ENCODE measurements at regions not wholly inside any gene's neighbourhood (a gene's known extent, or its start where the extent isn't known, plus 50 kb on each side); places are given as distances from the start of the nearest gene placed in this dataset.

GRCh38 chr7:106466867-106467266 is 182.1 kb upstream of the NAMPT start:
- Mint-ChIP-seq H3K27me3 (peaks cover 16% of the 10 kb centered on the region), H3K9me3 (ENCODE audit: low read depth) (no peaks in the 10 kb centered on the region), H3K27ac (no peak overlapping the region), H3K4me3 (no peak overlapping the region), H3K4me1 (peaks cover 11% of the 10 kb centered on the region), H3K36me3 (no peaks in the 10 kb centered on the region)
- DNase-seq (no peak), ATAC-seq (no peak)
- CTCF ChIA-PET: interaction anchor here (0.6 to 1.2 kb wide), 2 partner anchors 299 to 1203 kb away, joined by 3 read pairs; no protein-coding TSS in a partner anchor

- H3K36me3 Mint-ChIP-seq: no peaks in the 10 kb centered on the region
- H3K27me3 Mint-ChIP-seq: peaks cover 9% of the 10 kb centered on the region
- H3K9me3 Mint-ChIP-seq (ENCODE audit: low read depth): no peaks in the 10 kb centered on the region
Measured at GRCh38 chr7:106465704-106466468, 181.1 kb upstream of the NAMPT start.

DNA sequence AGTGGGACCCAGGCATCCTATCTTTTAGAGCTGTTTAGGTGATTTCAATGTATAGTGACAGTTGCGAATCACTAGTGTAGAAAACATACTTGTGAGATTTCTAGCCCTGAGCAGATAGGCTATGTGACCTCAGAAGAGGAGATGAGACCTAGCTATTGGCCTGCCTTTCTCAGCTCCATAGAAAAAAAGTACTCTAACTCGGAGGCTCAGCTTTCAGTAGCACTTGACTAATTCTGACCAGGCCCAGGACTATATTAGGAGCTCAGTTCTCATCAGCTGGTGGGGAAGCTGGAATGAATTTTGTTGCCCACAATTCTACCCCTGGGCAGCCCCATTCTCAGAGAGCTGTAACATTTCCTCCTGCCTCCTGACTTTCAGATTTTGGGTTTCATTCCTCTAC is 179.9 kb upstream of the NAMPT start:
- no peak for ATAC-seq
- CTCF ChIA-PET: interaction anchor here (0.9 to 5.9 kb wide), 4 partner anchors 99 to 299 kb away, joined by 3 to 151 read pairs (median 4); no protein-coding TSS in a partner anchor

More at GRCh38 chr7:106465704-106466468, 181.1 kb upstream of the NAMPT start:
- no peak for DNase-seq
- H3K27ac Mint-ChIP-seq: no peak overlapping the region
- CTCF ChIA-PET: interaction anchor here (0.6 to 5.9 kb wide), 3 partner anchors 291 to 1204 kb away, joined by 3 to 151 read pairs (median 3); no protein-coding TSS in a partner anchor
- peaks cover 15% of the 10 kb centered on the region for H3K4me1 Mint-ChIP-seq
- H3K4me3 Mint-ChIP-seq: no peak overlapping the region
- ATAC-seq: no peak

DNA sequence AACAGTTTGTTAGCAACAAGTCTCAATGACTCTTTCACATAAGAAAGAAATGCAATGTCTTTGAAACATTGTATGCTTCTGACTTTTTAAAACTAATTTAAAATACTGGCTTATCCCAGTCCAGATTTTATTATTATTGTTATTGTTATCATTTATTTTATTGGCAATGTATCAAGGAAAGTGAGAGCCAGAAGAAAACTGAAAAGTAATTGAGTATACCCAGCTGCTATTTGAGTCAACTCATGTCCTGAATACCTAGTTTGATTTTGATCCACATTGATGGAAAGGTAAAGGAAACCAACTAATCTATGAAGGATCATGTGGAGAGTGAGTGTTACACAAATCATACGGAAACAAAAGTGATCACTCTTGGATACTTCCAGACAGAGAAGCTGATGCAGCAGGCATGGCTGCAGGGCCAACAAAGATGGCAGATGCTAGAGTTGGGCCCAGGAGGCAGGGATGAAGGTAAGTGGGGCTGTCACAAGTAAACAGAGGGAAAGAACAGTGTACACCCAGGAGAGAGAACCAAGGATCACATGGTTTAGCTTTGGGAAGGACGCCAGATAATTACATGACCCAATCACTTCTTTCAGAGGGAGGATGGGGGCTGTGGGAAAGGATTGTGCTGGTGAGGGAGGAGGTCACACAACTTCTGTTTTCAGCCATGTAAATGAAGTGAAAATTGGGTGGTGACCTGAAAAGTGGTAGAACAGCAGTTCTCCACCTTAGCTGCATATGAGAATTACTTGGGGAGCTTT is 179.2 kb upstream of the NAMPT start:
- H3K4me1 Mint-ChIP-seq: peaks cover 15% of the 10 kb centered on the region
- no peaks in the 10 kb centered on the region for H3K36me3 Mint-ChIP-seq
- DNase-seq (no peak), ATAC-seq (no peak)
- H3K9me3 Mint-ChIP-seq (ENCODE audit: low read depth): peaks cover 2% of the 10 kb centered on the region
- peaks cover 4% of the 10 kb centered on the region for H3K27me3 Mint-ChIP-seq
- no peak overlapping the region for H3K4me3 Mint-ChIP-seq
- CTCF ChIA-PET: interaction anchor here (1.0 to 5.9 kb wide), 4 partner anchors 98 to 299 kb away, joined by 3 to 151 read pairs (median 4); no protein-coding TSS in a partner anchor
- H3K27ac Mint-ChIP-seq: no peak overlapping the region

More for the DNA sequence above, 179.9 kb upstream of the NAMPT start:
- peaks cover 4% of the 10 kb centered on the region for H3K27me3 Mint-ChIP-seq
- no peak overlapping the region for H3K27ac Mint-ChIP-seq
- no peaks in the 10 kb centered on the region for H3K9me3 Mint-ChIP-seq (ENCODE audit: low read depth)
- no peak overlapping the region for H3K4me3 Mint-ChIP-seq
- no peak for DNase-seq
- H3K36me3 Mint-ChIP-seq: no peaks in the 10 kb centered on the region
- peaks cover 15% of the 10 kb centered on the region for H3K4me1 Mint-ChIP-seq

GRCh38 chr7:106462914-106463482 is 178.2 kb upstream of the NAMPT start:
- Mint-ChIP-seq H3K4me1 (peaks cover 15% of the 10 kb centered on the region), H3K27me3 (no peaks in the 10 kb centered on the region), H3K27ac (no peak overlapping the region), H3K36me3 (peaks cover 8% of the 10 kb centered on the region), H3K9me3 (ENCODE audit: low read depth) (peaks cover 8% of the 10 kb centered on the region), H3K4me3 (no peak overlapping the region)
- CTCF ChIA-PET: interaction anchor here (0.9 to 5.9 kb wide), 18 partner anchors 13 to 309 kb away, joined by 3 to 151 read pairs (median 4); no protein-coding TSS in a partner anchor
- ATAC-seq: no peak
- no peak for DNase-seq

GRCh38 chr7:106462365-106462859 is 177.6 kb upstream of the NAMPT start:
- no peak overlapping the region for H3K27ac Mint-ChIP-seq
- no peak for ATAC-seq

GRCh38 chr7:106460792-106461254 is 176.0 kb upstream of the NAMPT start:
- no peak for ATAC-seq
- peaks cover 15% of the 10 kb centered on the region for H3K4me1 Mint-ChIP-seq
- peaks cover 10% of the 10 kb centered on the region for H3K36me3 Mint-ChIP-seq
- H3K27ac Mint-ChIP-seq: no peak overlapping the region
- no peak overlapping the region for H3K4me3 Mint-ChIP-seq
- CTCF ChIA-PET: interaction anchor here (0.6 to 5.9 kb wide), 3 partner anchors 14 to 286 kb away, joined by 3 to 151 read pairs (median 3); no protein-coding TSS in a partner anchor
- no peaks in the 10 kb centered on the region for H3K27me3 Mint-ChIP-seq
- H3K9me3 Mint-ChIP-seq (ENCODE audit: low read depth): peaks cover 12% of the 10 kb centered on the region
- no peak for DNase-seq

More at GRCh38 chr7:106462365-106462859, 177.6 kb upstream of the NAMPT start:
- no peak for DNase-seq
- Mint-ChIP-seq H3K27me3 (no peaks in the 10 kb centered on the region), H3K4me3 (no peak overlapping the region), H3K4me1 (peaks cover 15% of the 10 kb centered on the region), H3K9me3 (ENCODE audit: low read depth) (peaks cover 9% of the 10 kb centered on the region), H3K36me3 (peaks cover 9% of the 10 kb centered on the region)
- CTCF ChIA-PET: interaction anchor here (0.9 to 5.9 kb wide), 21 partner anchors 13 to 308 kb away, joined by 3 to 151 read pairs (median 3); partner anchors contain the start of gene CCDC71L

GRCh38 chr7:106459397-106460072 is 174.8 kb upstream of the NAMPT start:
- Mint-ChIP-seq H3K27me3 (no peaks in the 10 kb centered on the region), H3K4me3 (no peak overlapping the region), H3K27ac (no peak overlapping the region), H3K9me3 (ENCODE audit: low read depth) (peaks cover 13% of the 10 kb centered on the region), H3K4me1 (peaks cover 13% of the 10 kb centered on the region), H3K36me3 (peaks cover 10% of the 10 kb centered on the region)
- ATAC-seq: no peak
- CTCF ChIA-PET: interaction anchor here (1.8 to 5.9 kb wide), 2 partner anchors 283 to 285 kb away, joined by 13 to 151 read pairs; no protein-coding TSS in a partner anchor
- DNase-seq: no peak

- no peak overlapping the region for H3K4me3 Mint-ChIP-seq
- DNase-seq (no peak), ATAC-seq (no peak)
- CTCF ChIA-PET: interaction anchor here (1.8 kb wide), 1 partner anchor 281 kb away, joined by 13 read pairs; no protein-coding TSS in a partner anchor
- peaks cover 2% of the 10 kb centered on the region for H3K27me3 Mint-ChIP-seq
- H3K36me3 Mint-ChIP-seq: peaks cover 14% of the 10 kb centered on the region
- H3K27ac Mint-ChIP-seq: no peak overlapping the region
- H3K9me3 Mint-ChIP-seq (ENCODE audit: low read depth): peaks cover 20% of the 10 kb centered on the region
- peaks cover 11% of the 10 kb centered on the region for H3K4me1 Mint-ChIP-seq
Measured at GRCh38 chr7:106457678-106458077, 172.9 kb upstream of the NAMPT start.

- no peak overlapping the region for H3K27ac Mint-ChIP-seq
- no peak overlapping the region for H3K4me3 Mint-ChIP-seq
- H3K36me3 Mint-ChIP-seq: peaks cover 16% of the 10 kb centered on the region
- no peaks in the 10 kb centered on the region for H3K4me1 Mint-ChIP-seq
- peaks cover 27% of the 10 kb centered on the region for H3K9me3 Mint-ChIP-seq (ENCODE audit: low read depth)
- CTCF ChIA-PET: no interaction called here
- DNase-seq (no peak), ATAC-seq (no peak)
- H3K27me3 Mint-ChIP-seq: peaks cover 2% of the 10 kb centered on the region
Measured at GRCh38 chr7:106456329-106456728, 171.5 kb upstream of the NAMPT start.

DNA sequence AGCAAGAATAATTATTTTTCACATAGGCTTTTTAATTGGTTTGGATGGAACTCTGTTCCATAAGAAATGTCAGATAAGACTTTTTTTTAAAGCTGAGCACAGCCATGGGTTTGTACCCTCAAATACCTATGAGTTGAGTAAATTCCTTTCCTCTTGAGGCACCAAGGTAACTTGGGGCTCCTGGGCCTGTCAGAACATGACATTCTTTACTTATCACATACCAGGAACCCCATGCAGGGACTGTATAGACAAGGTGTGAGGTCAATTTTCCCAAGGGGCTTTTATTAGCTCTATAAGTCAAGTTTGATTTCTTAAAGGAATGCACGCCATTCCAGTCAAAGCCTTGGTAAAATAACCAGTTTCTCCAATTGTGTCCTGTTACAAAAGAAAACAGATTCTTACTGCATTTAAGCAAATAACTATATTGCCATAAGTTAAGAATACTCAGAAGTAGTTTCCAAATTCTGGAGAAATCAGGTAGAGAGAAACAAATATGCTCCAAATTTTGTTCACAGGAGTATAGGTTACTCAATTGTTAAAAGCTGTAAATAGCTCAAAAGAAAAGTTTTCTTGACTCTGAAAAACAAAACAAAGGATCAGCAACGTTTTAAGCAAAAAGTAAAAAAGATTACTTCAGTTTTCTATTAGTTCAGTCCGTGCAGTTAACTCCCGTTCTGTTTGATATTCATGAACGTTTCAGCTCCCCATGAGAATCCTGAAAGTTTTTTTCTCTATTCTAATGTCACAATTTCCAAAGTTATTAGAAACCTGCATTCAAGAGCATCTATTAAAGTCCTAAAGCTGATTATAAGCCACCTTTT is 167.5 kb upstream of the NAMPT start:
- no peak overlapping the region for H3K27ac Mint-ChIP-seq
- H3K4me3 Mint-ChIP-seq: no peak overlapping the region
- ATAC-seq (no peak), DNase-seq (no peak)
- H3K27me3 Mint-ChIP-seq: peaks cover 7% of the 10 kb centered on the region
- no peaks in the 10 kb centered on the region for H3K4me1 Mint-ChIP-seq
- CTCF ChIA-PET: no interaction called here
- H3K9me3 Mint-ChIP-seq (ENCODE audit: low read depth): peaks cover 39% of the 10 kb centered on the region
- peaks cover 20% of the 10 kb centered on the region for H3K36me3 Mint-ChIP-seq

DNA sequence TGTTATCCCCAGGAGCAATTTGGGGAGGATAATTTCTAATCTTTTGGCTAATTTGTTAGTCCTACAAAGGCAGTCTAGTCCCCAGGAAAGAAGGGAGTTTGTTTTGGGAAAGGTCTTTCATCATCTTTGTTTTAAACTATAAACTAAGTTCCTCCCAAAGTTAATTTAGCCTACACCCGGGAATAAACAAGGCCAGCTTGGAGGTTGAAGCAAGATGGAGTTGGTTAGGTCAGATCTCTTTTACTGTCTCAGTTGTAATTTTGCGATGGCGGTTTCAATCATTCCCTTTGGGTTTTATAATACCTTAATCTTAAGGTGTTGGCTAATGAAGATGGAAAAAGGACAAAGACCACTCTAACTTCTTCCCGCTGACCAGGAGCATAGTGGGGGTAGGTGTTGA is 166.4 kb upstream of the NAMPT start:
- Mint-ChIP-seq H3K4me3 (no peak overlapping the region), H3K36me3 (peaks cover 19% of the 10 kb centered on the region), H3K9me3 (ENCODE audit: low read depth) (peaks cover 39% of the 10 kb centered on the region), H3K4me1 (no peaks in the 10 kb centered on the region), H3K27ac (no peak overlapping the region), H3K27me3 (peaks cover 7% of the 10 kb centered on the region)
- CTCF ChIA-PET: no interaction called here
- ATAC-seq (no peak), DNase-seq (no peak)

All from activated CD8-positive, alpha-beta memory T cell treated with anti-CD3 and anti-CD28 coated beads, Interleukin-2, amount 10 ng/mL, durations not matched to agents 7 days and 5 days (primary cell).